HEK293 (cell line): ENCODE measurements at regions not wholly inside any gene's neighbourhood (a gene's known extent, or its start where the extent isn't known, plus 50 kb on each side); places are given as distances from the start of the nearest gene placed in this dataset.
A peak's percentile ranks its signal among the peaks of the same experiment; 100 is the strongest.

Experiments
- CTCF ChIA-PET: fragments of 350-600 bp; formaldehyde crosslinking; extraction: SDS; loops from one replicate; lab custom pipeline; 2021; ENCODE audit warnings: antibody characterized with exemption; lab: Yijun Ruan, JAX
- POLR2A ChIA-PET: fragments of 300-600 bp; formaldehyde crosslinking; extraction: SDS; loops from one replicate; lab custom pipeline; 2020; ENCODE audit warnings: antibody characterized with exemption, inconsistent platforms; lab: Yijun Ruan, JAX
- H3K27ac ChIP-seq: fragments of 200-500 bp; sonication (Bioruptor generic); 2 replicates; pipeline ENCODE4 v1.5.1; 2014; ENCODE audit warnings: low read depth, low read length, control low read depth, inconsistent platforms; ENCODE audit errors: extremely low read depth
- H3K36me3 ChIP-seq, 2 experiments: fragments of 200-500 bp in 1 of 2; sonication (Bioruptor generic) in 1 of 2; 1 replicate in 1 of 2; 2 replicates in 1 of 2; pipeline ENCODE4 v1.5.1; 2014 to 2017; ENCODE audit warnings: inconsistent platforms in 2 of 2, low read length in 2 of 2; ENCODE audit not compliant: control insufficient read depth in 2 of 2, insufficient read depth in 1 of 2
- H3K4me1 ChIP-seq: fragments of 200-500 bp; sonication (Bioruptor generic); 2 replicates; pipeline ENCODE4 v1.5.1; 2014; ENCODE audit warnings: mild to moderate bottlenecking, low read length, inconsistent platforms; ENCODE audit not compliant: control insufficient read depth, insufficient read depth
- H3K4me3 ChIP-seq: 2 replicates; pipeline ENCODE4 v1.5.1; 2011; ENCODE audit warnings: low read depth, mild to moderate bottlenecking, control low read depth, low read length, moderate library complexity
- H3K9me3 ChIP-seq: fragments of 200-500 bp; sonication (Bioruptor generic); 2 replicates; pipeline ENCODE4 v1.5.1; 2014; ENCODE audit warnings: low read depth, low read length, inconsistent platforms; ENCODE audit not compliant: control insufficient read depth, insufficient read depth
- AEBP2 ChIP-seq: fragments of 450-650 bp; formaldehyde crosslinking; IDR thresholded peaks from 2 replicates; pipeline ENCODE4 v1.5.1; 2016; ENCODE audit warnings: missing biosample characterization, missing genetic modification characterization, borderline replicate concordance
- FEZF1 ChIP-seq: fragments of 450-650 bp; formaldehyde crosslinking; IDR thresholded peaks from 2 replicates; pipeline ENCODE4 v1.5.1; 2016; ENCODE audit warnings: missing biosample characterization, missing genetic modification characterization
- HIC1 ChIP-seq: fragments of 450-650 bp; formaldehyde crosslinking; IDR thresholded peaks from 2 replicates; pipeline ENCODE4 v1.5.1; 2016; ENCODE audit warnings: missing biosample characterization, missing genetic modification characterization
- HOXD13 ChIP-seq: sonication (generic); formaldehyde crosslinking; IDR thresholded peaks from 2 replicates; pipeline ENCODE4 v1.8.0; 2022; ENCODE audit warnings: missing genetic modification reagents, borderline replicate concordance
- KLF16 ChIP-seq: fragments of 450-650 bp; formaldehyde crosslinking; IDR thresholded peaks from 2 replicates; pipeline ENCODE4 v1.5.1; 2017; ENCODE audit warnings: missing biosample characterization, missing genetic modification characterization
- OVOL3 ChIP-seq: fragments of 450-650 bp; formaldehyde crosslinking; IDR thresholded peaks from 2 replicates; pipeline ENCODE4 v1.5.1; 2016; ENCODE audit warnings: missing biosample characterization, missing genetic modification characterization
- REST ChIP-seq: fragments of 450-650 bp; formaldehyde crosslinking; IDR thresholded peaks from 2 replicates; pipeline ENCODE4 v1.5.1; 2016; ENCODE audit warnings: missing biosample characterization, missing genetic modification characterization
- ZNF221 ChIP-seq: fragments of 450-650 bp; formaldehyde crosslinking; IDR thresholded peaks from 2 replicates; pipeline ENCODE4 v1.5.1; 2017; ENCODE audit warnings: missing biosample characterization, missing genetic modification characterization, borderline replicate concordance
- ZNF248 ChIP-seq: fragments of 450-650 bp; formaldehyde crosslinking; IDR thresholded peaks from 2 replicates; pipeline ENCODE4 v1.5.1; 2017; ENCODE audit warnings: missing biosample characterization, missing genetic modification characterization
- ZNF335 ChIP-seq: fragments of 450-650 bp; formaldehyde crosslinking; conservative IDR thresholded peaks from 2 replicates; pipeline ENCODE4 v1.5.1; 2016; ENCODE audit warnings: missing biosample characterization, missing genetic modification characterization
- ZNF391 ChIP-seq: fragments of 450-650 bp; formaldehyde crosslinking; IDR thresholded peaks from 2 replicates; pipeline ENCODE4 v1.5.1; 2016; ENCODE audit warnings: low read depth, missing biosample characterization, missing genetic modification characterization, borderline replicate concordance
- ZNF398 ChIP-seq: fragments of 450-650 bp; formaldehyde crosslinking; IDR thresholded peaks from 2 replicates; pipeline ENCODE4 v1.5.1; 2017; ENCODE audit warnings: missing biosample characterization, missing genetic modification characterization
- ZNF48 ChIP-seq: fragments of 450-650 bp; formaldehyde crosslinking; IDR thresholded peaks from 2 replicates; pipeline ENCODE4 v1.5.1; 2016; ENCODE audit warnings: missing biosample characterization, missing genetic modification characterization
- ZNF530 ChIP-seq: fragments of 450-650 bp; formaldehyde crosslinking; IDR thresholded peaks from 2 replicates; pipeline ENCODE4 v1.5.1; 2016; ENCODE audit warnings: low read depth, missing biosample characterization, missing genetic modification characterization
- ZNF558 ChIP-seq: fragments of 450-650 bp; formaldehyde crosslinking; IDR thresholded peaks from 2 replicates; pipeline ENCODE4 v1.5.1; 2016; ENCODE audit warnings: missing biosample characterization, missing genetic modification characterization
- ZNF560 ChIP-seq: fragments of 450-650 bp; formaldehyde crosslinking; IDR thresholded peaks from 2 replicates; pipeline ENCODE4 v1.5.1; 2017; ENCODE audit warnings: missing biosample characterization, missing genetic modification characterization, borderline replicate concordance

- POLR2A ChIA-PET = no interaction called here
- no peak for TF ChIP-seq ZNF530 (tag by site-specific recombination)
- Histone ChIP-seq H3K9me3 (no peaks in the 10 kb centered on the region), H3K36me3 (no peaks in the 10 kb centered on the region), H3K4me3 (no peak overlapping the region), H3K4me1 (no peaks in the 10 kb centered on the region), H3K27ac (no peak overlapping the region)
- CTCF ChIA-PET = interaction anchor here (0.6 kb wide), 1 partner anchor 176 kb away, joined by 3 read pairs; no protein-coding TSS in a partner anchor
Observed at GRCh38 chr7:79782906-79783305, 329.4 kb upstream of the MAGI2 start.

GRCh38 chr7:79782256-79782655, 328.8 kb upstream of the MAGI2 start:
- no peaks in the 10 kb centered on the region for H3K4me1 ChIP-seq
- TF ChIP-seq OVOL3 (no peak), ZNF335 (tag by site-specific recombination) (no peak), AEBP2 (tag by site-specific recombination) (no peak), ZNF221 (tag by site-specific recombination) (no peak), HIC1 (tag by site-specific recombination) (no peak), HOXD13 (CRISPR knock-in tag) (no peak), KLF16 (tag by site-specific recombination) (no peak), ZNF558 (tag by site-specific recombination) (no peak)
- ChIA-PET CTCF (interaction anchor here (0.6 to 0.7 kb wide), 2 partner anchors 80 to 177 kb away, joined by 3 to 4 read pairs; no protein-coding TSS in a partner anchor), POLR2A (no interaction called here)
- H3K4me3 ChIP-seq = no peak overlapping the region
- H3K36me3 ChIP-seq = no peaks in the 10 kb centered on the region
- H3K9me3 ChIP-seq = no peaks in the 10 kb centered on the region
- H3K27ac ChIP-seq = no peak overlapping the region

GRCh38 chr7:79781716-79782115, 328.2 kb upstream of the MAGI2 start:
- Histone ChIP-seq H3K36me3 (no peaks in the 10 kb centered on the region), H3K4me3 (no peak overlapping the region), H3K4me1 (no peaks in the 10 kb centered on the region), H3K27ac (no peak overlapping the region), H3K9me3 (no peaks in the 10 kb centered on the region)
- no peak for TF ChIP-seq ZNF558 (tag by site-specific recombination)
- TF ChIP-seq FEZF1 (tag by site-specific recombination) = peak; percentile 38; the same call in 1 of the 2 replicates
- POLR2A ChIA-PET = no interaction called here
- CTCF ChIA-PET = interaction anchor here (0.7 kb wide), 1 partner anchor 80 kb away, joined by 4 read pairs; no protein-coding TSS in a partner anchor

GRCh38 chr7:79778786-79779770, 325.6 kb upstream of the MAGI2 start:
- H3K4me1 ChIP-seq = no peaks in the 10 kb centered on the region
- H3K9me3 ChIP-seq = no peaks in the 10 kb centered on the region
- ChIA-PET CTCF (no interaction called here), POLR2A (no interaction called here)
- no peak overlapping the region for H3K27ac ChIP-seq
- no peaks in the 10 kb centered on the region for H3K36me3 ChIP-seq
- H3K4me3 ChIP-seq = no peak overlapping the region
- TF ChIP-seq REST (tag by site-specific recombination) = no peak
- no peak for TF ChIP-seq ZNF391 (tag by site-specific recombination)
- no peak for TF ChIP-seq ZNF248
- TF ChIP-seq HOXD13 (CRISPR knock-in tag) = no peak
- no peak for TF ChIP-seq ZNF48 (tag by site-specific recombination)
- no peak for TF ChIP-seq ZNF398
- TF ChIP-seq ZNF560 (tag by site-specific recombination) = no peak
